H1 (cell line): ENCODE measurements at regions not wholly inside any gene's neighbourhood (a gene's known extent, or its start where the extent isn't known, plus 50 kb on each side); places are given as distances from the start of the nearest gene placed in this dataset.

Experiments used
- ASH2L ChIP-seq: fragments of 200-600, 300-600 bp; sonication (generic); IDR thresholded peaks from one replicate; pipeline ENCODE4 v1.7.1; 2017; ENCODE audit warnings: low read length
- CTCF ChIP-seq, 3 experiments: IDR thresholded peaks; 1 replicate in 2 of 3; 2 replicates in 1 of 3; pipeline versions ENCODE4 v1.5.1 to v1.6.1; 2011; ENCODE audit warnings: low read length in 3 of 3, mild to moderate bottlenecking in 3 of 3, inconsistent platforms in 2 of 3, low read depth in 1 of 3, moderate library complexity in 1 of 3; ENCODE audit not compliant: insufficient read depth in 1 of 3; ENCODE audit errors: control extremely low read depth in 1 of 3
- POLR2A ChIP-seq, 2 experiments: IDR thresholded peaks; 1 replicate in 1 of 2; 2 replicates in 1 of 2; pipeline ENCODE4 v1.6.1; 2011; ENCODE audit warnings: low read depth in 2 of 2, low read length in 2 of 2, mild to moderate bottlenecking in 2 of 2; ENCODE audit errors: control extremely low read depth in 1 of 2
- SIN3A ChIP-seq, 2 experiments: IDR thresholded peaks in 1 of 2; conservative IDR thresholded peaks in 1 of 2; 2 replicates each; pipeline ENCODE4 v1.6.1; 2011 to 2012; ENCODE audit warnings: low read length in 2 of 2, improper control_type of control experiment in 1 of 2, low read depth in 1 of 2, mild to moderate bottlenecking in 1 of 2

DNA sequence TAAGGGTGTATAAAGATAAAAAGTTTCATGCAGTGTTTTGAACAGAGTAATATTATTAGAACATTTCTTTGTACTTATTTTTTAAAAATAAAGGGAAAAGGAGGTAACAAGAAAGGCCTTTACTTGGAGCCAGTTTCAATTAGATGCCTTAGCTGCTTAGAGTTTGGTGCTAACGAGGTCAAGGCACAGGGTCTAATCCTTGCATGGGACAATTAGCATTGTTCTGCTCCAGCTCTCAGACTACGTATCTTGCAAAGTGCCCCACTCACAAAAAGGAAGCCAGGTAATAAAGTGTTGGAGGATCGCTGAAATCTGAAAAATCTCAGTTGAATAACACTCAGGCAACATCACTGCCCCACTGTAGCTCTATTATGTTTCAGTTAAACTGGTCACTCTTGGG lies 2011.3 kb downstream of the EFNA5 start:
- no peak for TF ChIP-seq SIN3A (conservative IDR thresholded peaks at IDR 0.05 in 1 of 2, IDR thresholded peaks at IDR 0.05 in 1 of 2; ENCODE audit: low read depth in 1 of 2, low read length in 2 of 2)
- TF ChIP-seq CTCF (IDR thresholded peaks at IDR 0.05; ENCODE audit: control extremely low read depth in 1 of 3, insufficient read depth in 1 of 3, low read depth in 1 of 3, low read length in 3 of 3) = no peak
- no peak for TF ChIP-seq POLR2A (IDR thresholded peaks at IDR 0.05; ENCODE audit: control extremely low read depth in 1 of 2, low read depth in 2 of 2, low read length in 2 of 2)
- TF ChIP-seq ASH2L = no peak
